Gastrocnemius medialis (tissue), 4 donors: ENCODE measurements at regions not wholly inside any gene's neighbourhood (a gene's known extent, or its start where the extent isn't known, plus 50 kb on each side); places are given as distances from the start of the nearest gene placed in this dataset.

Experiments used
- CTCF ChIP-seq, 5 experiments: fragments of 450-650 bp in 3 of 5; fragments of 200-600 bp in 2 of 5; sonication (generic) in 2 of 5; IDR thresholded peaks in 4 of 5; conservative IDR thresholded peaks in 1 of 5; 1 replicate in 4 of 5; 2 replicates in 1 of 5; pipeline ENCODE4 v1.5.1; 2016 to 2019; ENCODE audit warnings: antibody characterized with exemption in 5 of 5, mild to moderate bottlenecking in 3 of 5, moderate library complexity in 3 of 5
- POLR2A ChIP-seq, 2 donors: fragments of 450-650 bp; IDR thresholded peaks; one replicate each; pipeline ENCODE4 v1.6.1; 2017; ENCODE audit warnings: antibody characterized with exemption in 2 of 2, mild to moderate bottlenecking in 2 of 2, moderate library complexity in 2 of 2

DNA sequence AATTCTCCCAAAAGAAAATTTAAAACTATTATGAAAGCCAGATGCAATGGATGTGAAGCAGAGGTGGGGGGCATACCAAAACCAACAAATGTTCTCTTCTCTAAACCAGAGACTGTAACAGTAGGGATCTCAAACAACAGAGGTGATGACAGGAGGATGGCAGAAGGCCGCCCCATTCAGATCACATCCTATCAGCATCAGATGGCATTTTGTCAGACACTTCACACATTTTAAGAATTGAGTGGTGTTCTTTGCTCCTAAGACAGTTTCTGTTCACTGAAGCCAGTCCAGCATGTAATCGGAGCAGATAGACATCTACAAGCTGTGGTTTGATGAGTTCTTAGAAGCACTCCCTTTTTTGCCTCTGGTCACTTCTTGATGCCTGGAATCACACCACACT lies 59.6 kb upstream of the SRRM4 start:
- no peak for TF ChIP-seq CTCF (IDR thresholded peaks at IDR 0.05 in 4 of 5, conservative IDR thresholded peaks at IDR 0.05 in 1 of 5)
- no peak for TF ChIP-seq POLR2A (IDR thresholded peaks at IDR 0.05)
